GM19397 (cell line): ENCODE measurements at regions not wholly inside any gene's neighbourhood (a gene's known extent, or its start where the extent isn't known, plus 50 kb on each side); places are given as distances from the start of the nearest gene placed in this dataset.
"Not testable (repeated sequence)": the region's sequence is repeated elsewhere in the genome, so short reads cannot be mapped to it uniquely, and the experiment has no call there.

Experiments used
- ATAC-seq: cut with Tn5 transposase; IDR thresholded peaks from one replicate; pipeline ENCODE4 v1.9.1; 2021; ENCODE audit warnings: mild to moderate bottlenecking, moderate library complexity; ENCODE audit not compliant: unreplicated experiment

DNA sequence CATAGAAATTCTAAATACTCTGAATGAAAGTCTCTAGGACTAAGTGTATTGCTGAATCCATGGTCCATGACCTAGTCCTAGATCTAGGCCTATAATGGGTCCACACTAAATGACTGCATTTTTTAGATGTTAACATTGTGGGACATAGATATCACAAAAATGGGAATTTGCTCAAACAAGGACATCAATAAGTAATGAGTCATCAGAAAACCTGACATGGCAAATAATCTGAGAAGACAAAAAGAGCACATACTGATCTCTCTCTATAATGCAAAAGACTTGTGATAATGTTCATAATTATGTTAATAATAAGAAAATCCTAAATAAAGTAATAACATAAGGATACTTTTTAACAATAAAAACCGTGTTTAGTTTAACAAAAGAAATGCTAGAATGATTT lies 1168.4 kb downstream of the FSCB start:
- no peak for ATAC-seq

DNA sequence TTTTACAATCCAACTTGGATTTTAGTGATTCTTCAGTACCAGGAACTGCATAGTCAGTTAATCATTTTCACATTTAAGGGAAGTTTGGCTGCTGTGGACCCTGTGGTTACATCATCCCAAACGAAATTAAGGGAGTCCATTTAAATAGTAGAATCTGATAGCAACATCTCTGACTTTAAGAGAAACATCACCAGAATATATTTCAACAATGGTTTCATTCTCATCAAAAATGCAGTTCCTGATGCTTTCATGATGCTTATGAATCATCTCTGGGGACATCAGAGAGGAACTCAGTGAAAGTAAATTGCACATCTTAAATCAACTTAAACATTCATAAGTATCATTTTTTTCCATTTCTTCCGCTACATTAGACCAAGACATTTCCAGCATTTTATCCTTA lies 1170.7 kb downstream of the FSCB start:
- ATAC-seq = no peak

DNA sequence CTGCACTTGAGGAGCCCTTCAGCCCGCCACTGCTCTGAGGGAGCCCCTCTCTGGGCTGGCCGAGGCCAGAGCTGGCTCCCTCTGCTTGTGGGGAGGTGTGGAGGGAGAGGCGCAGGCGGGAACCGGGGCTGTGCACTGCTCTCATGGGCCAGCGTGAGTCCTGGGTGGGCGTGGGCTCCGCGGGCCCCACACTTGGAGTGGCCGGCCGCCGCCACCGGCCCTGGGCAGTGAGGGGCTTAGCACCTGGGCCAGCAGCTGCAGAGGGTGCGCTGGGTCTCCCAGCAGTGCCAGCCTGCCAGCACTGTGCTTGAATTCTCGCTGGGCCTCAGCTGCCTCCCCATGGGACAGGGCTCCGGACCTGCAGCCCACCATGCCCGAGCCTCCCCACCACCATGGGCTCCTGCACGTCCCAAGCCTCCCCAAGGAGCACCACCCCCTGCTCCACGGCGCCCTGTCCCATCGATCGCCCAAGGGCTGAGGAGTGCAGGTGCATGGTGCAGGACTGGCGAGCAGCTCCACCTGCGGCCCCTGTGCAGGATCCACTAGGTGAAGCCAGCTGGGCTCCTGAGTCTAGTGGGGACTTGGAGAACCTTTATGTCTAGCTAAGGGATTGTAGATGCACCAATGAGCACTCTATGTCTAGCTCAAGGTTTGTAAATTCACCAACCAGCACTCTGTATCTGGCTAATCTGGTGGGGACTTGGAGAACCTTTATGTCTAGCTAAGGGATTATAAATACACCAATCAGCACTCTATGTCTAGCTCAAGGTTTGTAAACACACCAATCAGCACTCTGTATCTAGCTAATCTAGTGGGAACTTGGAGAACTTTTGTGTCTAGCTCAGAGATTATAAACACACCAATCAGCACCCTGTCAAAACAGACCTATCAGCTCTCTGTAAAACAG lies 1180.3 kb downstream of the FSCB start:
- ATAC-seq = not testable (repeated sequence)

DNA sequence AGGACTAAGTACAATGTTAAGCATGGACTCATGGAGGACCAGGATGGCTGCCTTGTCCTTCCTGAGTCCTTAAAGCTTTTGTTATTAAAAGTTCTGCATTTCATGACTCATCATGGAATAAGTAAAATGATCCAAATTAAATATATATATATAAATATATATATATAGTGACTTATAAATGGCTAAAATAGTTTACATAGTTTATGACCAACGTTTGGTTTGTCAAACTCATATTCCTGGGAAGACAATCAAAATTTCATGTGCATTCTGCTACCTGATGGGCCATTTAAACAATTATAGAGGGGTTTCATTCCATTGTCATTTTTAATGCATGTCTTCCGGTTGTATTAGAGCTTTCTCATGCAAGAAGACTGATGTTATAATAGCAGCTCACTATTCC lies 1190.7 kb downstream of the FSCB start:
- no peak for ATAC-seq

DNA sequence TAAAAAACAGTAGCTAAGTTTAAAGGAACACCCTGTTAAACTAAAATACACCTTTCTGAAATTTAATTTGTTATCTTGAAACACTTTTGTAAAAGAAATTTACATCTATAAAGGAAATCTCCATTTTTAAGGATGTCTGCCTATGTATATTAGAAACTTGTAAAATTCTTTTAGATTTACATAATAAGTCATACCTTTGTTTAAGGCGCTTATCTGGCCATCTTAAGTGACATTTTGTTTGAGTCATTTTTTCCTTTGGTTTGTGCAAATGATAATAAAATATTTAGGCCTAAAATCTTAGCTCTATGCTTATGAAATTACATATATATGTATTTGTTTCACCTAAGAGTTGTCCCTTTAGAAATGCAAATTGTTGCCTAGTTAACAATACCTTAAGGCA lies 1193.4 kb downstream of the FSCB start:
- ATAC-seq = no peak

DNA sequence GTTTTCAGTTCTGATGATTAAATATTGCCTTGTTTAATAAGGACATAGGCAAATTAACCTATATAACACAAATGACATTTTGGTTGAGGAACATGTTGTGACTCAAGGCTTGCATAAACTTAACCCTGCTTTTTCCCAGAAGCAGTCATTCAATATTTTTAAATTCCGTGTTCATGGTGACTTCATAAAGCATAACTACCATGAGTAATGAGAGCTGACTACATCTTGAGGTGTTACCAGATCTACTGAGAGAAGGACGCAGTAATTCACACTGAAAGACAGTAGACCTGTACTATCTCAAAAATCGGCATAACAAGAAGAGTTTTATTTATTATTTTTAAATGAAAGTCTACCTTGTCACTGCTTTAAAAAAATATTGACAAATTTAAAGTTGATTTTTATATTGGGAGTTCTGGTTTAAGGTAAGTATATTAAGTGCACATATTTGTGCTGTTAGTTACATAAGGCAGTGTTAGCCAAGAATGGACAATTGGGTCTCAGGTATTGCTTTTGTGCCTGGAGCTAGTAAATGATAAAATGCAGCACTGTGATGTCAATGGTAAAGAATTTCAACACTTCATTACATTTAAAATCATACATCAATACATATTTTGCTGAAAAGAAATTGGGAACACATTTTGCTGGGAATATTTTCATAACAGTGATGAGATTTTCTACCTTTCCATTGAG lies 1198.5 kb downstream of the FSCB start:
- ATAC-seq = no peak

DNA sequence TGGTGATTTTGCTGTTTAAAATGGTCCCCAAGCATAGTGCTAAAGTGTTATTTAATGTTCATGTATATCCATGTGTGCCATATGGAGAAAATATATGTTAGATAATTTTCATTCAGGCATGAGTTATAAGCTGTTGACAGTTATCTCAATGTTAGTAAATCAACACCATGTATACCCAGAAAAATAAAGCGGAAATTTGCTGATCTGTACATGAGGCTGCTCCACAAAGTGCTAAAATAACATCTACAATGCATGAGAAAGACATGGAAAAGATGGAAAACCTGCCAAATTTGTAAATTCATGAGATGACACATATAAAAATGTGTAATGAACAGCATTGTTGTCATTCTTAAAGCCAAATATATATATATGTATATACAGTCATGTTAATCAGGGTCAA lies 1199.2 kb downstream of the FSCB start:
- no peak for ATAC-seq

DNA sequence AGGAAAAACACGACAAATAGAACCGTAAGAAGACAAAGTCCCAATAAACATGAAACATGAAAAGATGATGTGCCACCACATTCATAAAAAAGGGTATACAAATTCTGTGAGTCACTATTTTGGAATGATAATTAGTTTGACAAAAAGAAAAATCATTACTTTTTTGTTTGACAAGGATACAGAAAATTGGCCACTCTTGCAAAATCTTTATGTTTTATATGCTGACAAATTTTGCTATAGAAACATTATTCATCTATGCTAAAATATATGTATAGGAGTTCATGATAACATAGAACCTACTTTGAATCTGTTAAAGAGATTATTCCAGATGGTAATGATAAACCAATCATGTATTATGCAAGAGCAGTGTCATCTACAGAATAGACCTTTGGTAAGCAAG lies 1201.0 kb downstream of the FSCB start:
- ATAC-seq = no peak

DNA sequence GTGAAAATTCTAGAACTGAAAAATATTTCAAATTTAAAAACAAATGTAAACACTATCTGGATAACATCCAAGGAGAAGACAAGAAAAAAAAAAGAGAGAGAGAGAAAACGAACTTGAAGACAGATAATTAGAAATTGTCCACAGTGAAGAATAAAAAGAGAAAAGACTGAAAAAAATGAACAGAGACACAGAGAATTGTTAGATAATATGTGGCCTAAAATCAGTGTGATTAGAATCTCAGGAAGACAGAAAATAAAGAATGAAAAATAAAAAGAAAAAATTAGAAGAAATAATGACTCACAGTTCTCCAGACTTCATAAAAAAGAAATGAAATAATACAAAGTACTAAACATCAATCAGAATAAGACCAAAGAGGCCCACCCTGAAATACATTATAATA lies 1209.3 kb downstream of the FSCB start:
- ATAC-seq = no peak

DNA sequence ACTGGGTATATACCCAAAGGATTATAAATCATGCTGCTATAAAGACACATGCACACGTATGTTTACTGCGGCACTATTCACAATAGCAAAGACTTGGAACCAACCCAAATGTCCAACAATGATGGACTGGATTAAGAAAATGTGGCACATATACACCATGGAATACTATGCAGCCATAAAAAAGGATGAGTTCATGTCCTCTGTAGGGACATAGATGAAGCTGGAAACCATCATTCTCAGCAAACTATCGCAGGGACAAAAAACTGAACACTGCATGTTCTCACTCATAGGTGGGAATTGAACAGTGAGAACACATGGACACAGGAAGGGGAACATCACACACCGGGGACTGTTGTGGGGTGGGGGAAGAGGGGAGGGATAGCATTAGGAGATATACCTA lies 1211.0 kb downstream of the FSCB start:
- not testable (repeated sequence) for ATAC-seq

DNA sequence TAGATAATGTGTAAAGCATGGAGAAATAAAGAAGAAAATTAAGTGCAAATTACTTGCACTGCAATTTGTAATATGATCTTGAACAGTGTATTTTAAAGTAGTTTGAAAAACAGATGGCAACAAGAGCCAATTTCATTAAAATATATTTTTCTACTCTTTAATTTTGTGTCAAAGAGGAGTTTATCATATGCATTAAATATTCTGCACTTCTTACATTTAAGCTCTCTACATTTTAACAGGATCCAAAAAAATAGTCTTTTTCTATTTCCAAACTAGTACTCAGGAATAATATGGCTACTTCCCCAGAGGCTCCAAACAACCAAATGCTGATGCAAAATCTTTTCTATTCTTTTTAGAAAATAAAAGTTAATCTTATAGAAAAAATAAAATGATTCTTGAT lies 1221.5 kb downstream of the FSCB start:
- ATAC-seq = no peak

DNA sequence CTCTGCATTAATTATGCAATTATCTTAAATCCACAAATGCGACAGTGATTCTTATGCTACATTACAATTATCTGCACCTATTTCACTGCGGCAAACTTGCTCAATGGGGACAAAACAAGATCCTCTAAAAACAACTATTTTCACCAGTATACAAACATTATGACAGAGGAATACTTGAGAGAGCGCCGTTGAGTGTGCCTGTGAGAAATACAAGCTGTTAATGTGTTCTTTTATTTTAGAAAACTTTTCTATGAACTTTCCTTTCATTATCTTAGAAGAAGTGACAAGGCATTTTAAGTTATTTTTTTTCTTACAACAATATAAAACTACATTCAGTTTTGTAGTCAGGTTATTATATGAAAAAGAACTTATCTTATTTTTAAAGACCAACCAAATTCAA lies 1247.0 kb downstream of the FSCB start:
- no peak for ATAC-seq

DNA sequence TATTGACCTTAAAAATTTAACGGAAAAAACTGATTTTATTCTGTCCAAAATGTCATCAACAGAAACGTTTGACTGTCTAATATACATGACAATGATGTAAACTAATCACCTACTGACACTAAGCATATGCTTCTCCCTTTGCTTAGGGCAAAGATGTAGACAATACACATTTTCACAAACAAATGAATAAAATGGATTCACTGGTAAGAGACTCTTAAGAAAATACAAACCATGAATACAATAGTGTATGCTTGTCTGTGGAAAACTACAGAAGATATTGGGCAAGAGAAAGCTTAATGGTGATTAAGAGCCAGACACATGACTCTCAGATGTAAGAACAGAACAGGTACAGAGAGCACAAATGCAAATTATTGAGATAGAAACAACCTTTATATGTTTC lies 1248.7 kb downstream of the FSCB start:
- no peak for ATAC-seq

DNA sequence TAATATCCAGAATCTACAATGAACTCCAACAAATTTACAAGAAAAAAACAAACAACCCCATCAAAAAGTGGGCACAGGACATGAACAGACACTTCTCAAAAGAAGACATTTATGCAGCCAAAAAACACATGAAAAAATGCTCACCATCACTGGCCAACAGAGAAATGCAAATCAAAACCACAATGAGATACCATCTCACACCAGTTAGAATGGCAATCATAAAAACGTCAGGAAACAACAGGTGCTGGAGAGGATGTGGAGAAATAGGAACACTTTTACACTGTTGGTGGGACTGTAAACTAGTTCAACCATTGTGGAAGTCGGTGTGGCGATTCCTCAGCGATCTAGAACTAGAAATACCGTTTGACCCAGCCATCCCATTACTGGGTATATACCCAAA lies 1250.1 kb downstream of the FSCB start:
- not testable (repeated sequence) for ATAC-seq

DNA sequence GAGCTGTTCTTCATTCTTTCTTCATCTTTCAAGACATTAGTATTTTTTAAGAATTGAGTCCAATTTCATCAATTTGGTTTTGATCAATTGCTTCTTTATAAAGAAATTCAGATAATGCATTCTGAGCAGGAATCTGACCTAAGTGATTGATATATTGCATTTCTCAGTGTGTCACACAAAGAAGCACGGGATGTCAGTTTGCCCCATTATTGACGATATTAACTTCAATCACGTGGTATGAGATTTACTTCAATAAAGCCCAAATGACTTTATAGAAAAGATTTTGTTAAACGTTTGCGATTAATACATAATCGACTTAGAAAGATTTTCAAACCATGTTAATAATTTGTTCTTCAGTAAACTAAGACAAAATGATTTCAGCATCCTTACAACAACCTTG lies 1254.2 kb downstream of the FSCB start:
- ATAC-seq = no peak

DNA sequence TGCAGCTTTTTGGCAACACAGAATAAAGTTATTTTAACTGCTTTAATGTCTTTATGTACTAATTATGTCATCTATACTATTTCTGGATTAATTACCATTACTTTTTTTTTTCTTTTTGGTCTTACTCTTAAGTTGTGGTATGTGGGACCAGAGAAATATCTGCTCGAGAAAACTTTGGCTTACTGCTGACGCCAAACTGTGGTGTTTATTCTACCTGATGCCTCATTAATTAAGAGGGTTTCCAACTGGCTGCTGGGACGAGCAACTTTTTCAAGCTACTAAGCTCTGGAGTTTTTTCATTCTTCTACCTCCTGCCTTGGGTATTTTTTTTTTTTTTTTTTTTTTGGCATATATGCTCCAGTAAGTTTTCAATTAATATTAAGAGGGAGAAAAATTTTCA lies 1257.5 kb downstream of the FSCB start:
- ATAC-seq = no peak

DNA sequence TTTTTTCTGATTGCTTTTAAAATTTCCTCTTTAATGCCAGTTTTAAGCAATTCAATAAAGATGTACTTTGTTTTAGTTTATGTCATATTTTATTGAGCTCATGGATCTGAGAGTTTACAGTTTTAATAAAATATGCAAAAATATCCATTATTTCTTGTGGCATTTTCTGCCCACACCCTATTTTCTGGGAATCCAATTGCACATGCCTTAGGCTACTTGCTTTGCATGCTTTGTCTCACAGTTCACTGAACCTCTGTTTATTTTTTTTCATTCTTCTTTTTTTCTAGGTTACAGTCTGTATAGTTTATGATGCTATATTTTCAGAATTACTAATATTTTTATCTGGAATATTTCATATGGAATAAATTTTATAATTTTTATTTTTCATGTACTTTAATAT lies 1258.0 kb downstream of the FSCB start:
- no peak for ATAC-seq

DNA sequence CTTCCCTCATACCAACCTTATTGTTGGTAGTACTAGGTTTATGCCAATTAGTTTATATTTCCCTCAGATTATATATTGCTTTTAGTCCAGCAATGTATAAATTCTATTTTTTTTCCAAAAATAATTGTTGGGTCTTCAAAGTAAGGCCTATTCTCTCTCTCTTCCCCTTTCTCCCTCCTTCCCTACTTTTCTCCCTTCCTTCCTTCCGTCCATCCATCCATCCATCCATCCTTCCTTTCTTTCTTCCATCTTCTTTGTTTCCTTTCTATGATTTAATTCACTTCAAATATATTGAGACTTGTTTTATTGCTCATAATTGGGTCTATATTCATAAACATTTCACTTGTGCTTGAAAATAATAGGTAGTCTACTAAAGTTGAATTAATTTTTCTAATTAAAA lies 1259.2 kb downstream of the FSCB start:
- no peak for ATAC-seq

DNA sequence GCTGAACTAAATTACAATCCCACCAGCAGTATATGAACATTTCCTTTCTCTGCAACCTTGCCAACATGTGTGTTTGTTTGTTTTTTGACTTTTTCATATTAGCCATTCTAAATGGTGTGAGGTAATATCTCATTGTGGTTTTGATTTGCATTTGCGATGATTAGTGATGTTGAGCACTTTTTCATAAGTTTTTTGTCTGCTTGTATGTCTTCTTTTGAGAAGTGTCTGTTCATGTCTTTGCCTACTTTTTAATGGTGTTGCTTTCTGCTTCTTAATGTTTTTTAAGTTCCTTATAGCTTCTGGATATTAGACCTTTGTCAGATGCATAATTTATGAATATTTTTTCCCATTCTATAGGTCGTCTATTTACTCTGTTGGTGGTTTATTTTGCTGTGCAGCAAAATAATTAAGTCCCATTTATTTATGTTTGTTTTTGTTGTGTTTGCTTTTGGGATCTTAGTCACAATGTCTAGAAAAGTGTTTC lies 1262.9 kb downstream of the FSCB start:
- ATAC-seq = no peak

DNA sequence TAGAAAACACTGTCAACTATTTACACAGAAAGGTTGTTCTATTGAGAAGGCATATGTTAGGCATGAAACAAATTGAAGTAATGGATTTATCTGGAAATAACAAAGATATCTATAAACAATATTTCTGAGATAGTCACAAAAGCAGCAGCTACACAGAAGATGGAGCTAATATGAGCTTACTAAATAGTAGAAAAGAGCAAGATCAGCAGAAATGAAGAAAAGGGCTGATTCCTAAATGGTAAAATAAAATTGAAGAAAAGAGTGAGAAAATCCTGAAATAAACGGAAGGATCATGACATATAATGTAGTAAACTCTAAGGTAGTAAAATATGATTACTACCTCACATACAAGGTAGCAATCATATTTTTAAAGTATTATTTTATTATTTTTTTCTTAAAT lies 1263.9 kb downstream of the FSCB start:
- no peak for ATAC-seq

DNA sequence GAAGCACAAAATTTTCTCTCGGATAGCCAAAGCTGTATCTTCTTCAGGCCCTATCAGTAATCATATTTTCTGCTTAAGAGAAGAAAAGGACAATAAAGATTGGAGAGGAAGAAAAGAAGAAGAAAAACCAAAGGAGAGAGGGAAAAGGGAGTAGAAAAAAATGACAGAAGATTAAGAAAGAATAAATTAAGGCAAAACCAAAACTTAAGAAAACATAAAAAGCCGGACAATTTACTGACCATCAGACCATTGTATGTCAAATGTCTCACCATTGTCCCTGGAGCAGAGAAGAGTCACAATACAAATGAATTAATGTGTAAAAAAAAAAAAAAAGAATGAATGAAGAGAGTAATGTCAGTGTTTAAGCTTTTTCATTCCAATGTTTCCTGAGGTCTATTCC lies 1274.8 kb downstream of the FSCB start:
- no peak for ATAC-seq

DNA sequence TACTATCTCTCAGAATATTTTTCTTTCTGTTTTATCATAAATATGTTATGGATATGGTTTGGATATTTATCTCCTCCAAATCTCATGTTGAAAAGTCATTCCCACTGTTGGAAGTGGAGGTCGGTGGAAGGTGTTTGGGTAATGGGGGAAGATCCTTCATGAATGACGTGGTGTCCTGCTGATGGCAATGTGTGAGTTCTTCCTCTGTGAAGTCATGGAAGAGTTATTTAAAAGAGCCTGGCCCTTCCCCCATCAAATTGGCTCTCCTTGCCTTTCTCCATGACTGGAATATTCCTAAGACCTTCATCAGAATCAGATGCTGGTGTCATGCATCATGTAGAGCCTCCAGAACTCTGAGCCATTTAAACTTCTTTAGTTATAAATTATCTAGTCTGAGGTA lies 1291.6 kb downstream of the FSCB start:
- ATAC-seq = no peak
